HepG2 (cell line): ENCODE measurements at regions not wholly inside any gene's neighbourhood (a gene's known extent, or its start where the extent isn't known, plus 50 kb on each side); places are given as distances from the start of the nearest gene placed in this dataset.

Experiments used
- ATAC-seq: fragments of 200-7000 bp; cut with Tn5 transposase; 3 replicates; pipeline ENCODE4 v1.9.1; 2020; ENCODE audit warnings: mild to moderate bottlenecking, moderate library complexity
- BruUV-seq: library from RNA; stranded (reverse); fragments of 400-500 nt; replicated peaks from 2 replicates; lab custom pipeline; 2021; lab: Mats Ljungman, UMichigan
- CTCF ChIA-PET: fragments of 300-600 bp; formaldehyde crosslinking; extraction: SDS; loops from one replicate; lab custom pipeline; 2021; ENCODE audit warnings: low total read pairs, inconsistent platforms, low intra/inter-chr PET ratio; lab: Yijun Ruan, JAX
- POLR2A ChIA-PET: fragments of 350-600 bp; sonication (Branson Sonifier 250); formaldehyde crosslinking; loops from one replicate; lab custom pipeline; 2020; ENCODE audit warnings: antibody characterized with exemption, inconsistent platforms; lab: Yijun Ruan, JAX
- DNase-seq: peaks from one replicate; pipeline ENCODE4 v3.0.0-alpha.2; 2015; ENCODE audit warnings: low spot score
- FAIRE-seq: peaks from 3 replicates; lab custom pipeline; 2011; peaks lifted over from hg19 to GRCh38; lab: Jason Lieb, UNC
- H2AFZ ChIP-seq: one replicate; pipeline ENCODE4 v1.6.1; 2011; ENCODE audit warnings: low read length, inconsistent platforms
- H3K27ac ChIP-seq: fragments of 300-600 bp; 3 replicates; pipeline ENCODE4 v1.8.0; 2011; ENCODE audit warnings: mixed run types, mild to moderate bottlenecking, mixed read lengths, low read length, inconsistent platforms; ENCODE audit not compliant: insufficient read depth; ENCODE audit errors: extremely low read length
- H3K27me3 ChIP-seq, 2 experiments: fragments of 200-600 bp in 1 of 2; 2 replicates in 1 of 2; 3 replicates in 1 of 2; pipeline versions ENCODE4 v1.6.0 to v1.8.0; 2011; ENCODE audit warnings: low read length in 2 of 2, mild to moderate bottlenecking in 2 of 2, moderate library complexity in 2 of 2, inconsistent platforms in 1 of 2; ENCODE audit not compliant: insufficient read depth in 2 of 2, control insufficient read depth in 1 of 2
- H3K36me3 ChIP-seq, 2 experiments: fragments of 200-600 bp in 1 of 2; replicated peaks in 1 of 2; 2 replicates in 1 of 2; 3 replicates in 1 of 2; pipeline versions ENCODE4 v1.5.1 to v1.8.0; 2011; ENCODE audit warnings: low read length in 2 of 2, inconsistent platforms in 1 of 2; ENCODE audit not compliant: insufficient read depth in 2 of 2, control insufficient read depth in 1 of 2
- H3K4me1 ChIP-seq: 2 replicates; pipeline ENCODE4 v1.5.1; 2012; ENCODE audit warnings: low read length, inconsistent platforms; ENCODE audit not compliant: insufficient read depth
- H3K4me2 ChIP-seq: 2 replicates; pipeline ENCODE4 v1.6.0; 2011; ENCODE audit warnings: low read depth, low read length, inconsistent platforms
- H3K4me3 ChIP-seq, 3 experiments: fragments of 200-600 bp in 1 of 3; sonication (generic), shearing (Covaris generic) in 1 of 3; replicated peaks in 1 of 3; 2 replicates each; pipeline ENCODE4 v1.5.1; 2011 to 2016; ENCODE audit warnings: low read length in 3 of 3, inconsistent platforms in 2 of 3, low read depth in 2 of 3, mild to moderate bottlenecking in 2 of 3, control low read depth in 1 of 3, mixed read lengths in 1 of 3; ENCODE audit not compliant: insufficient read depth in 1 of 3
- H3K79me2 ChIP-seq: one replicate; pipeline ENCODE4 v1.6.1; 2011; ENCODE audit warnings: low read length, inconsistent platforms; ENCODE audit not compliant: insufficient read depth
- H3K9ac ChIP-seq: 2 replicates; pipeline ENCODE4 v1.6.0; 2011; ENCODE audit warnings: mild to moderate bottlenecking, low read depth, low read length, inconsistent platforms; ENCODE audit not compliant: insufficient read depth
- H3K9me3 ChIP-seq: 2 replicates; pipeline ENCODE4 v1.5.1; 2012; ENCODE audit warnings: mild to moderate bottlenecking, low read length
- H4K20me1 ChIP-seq: 2 replicates; pipeline ENCODE4 v1.6.0; 2011; ENCODE audit warnings: inconsistent platforms, mild to moderate bottlenecking, low read length, moderate library complexity; ENCODE audit not compliant: insufficient read depth
- ATF7 ChIP-seq, 2 experiments: fragments of 450-650 bp in 1 of 2; sonication (generic) in 1 of 2; formaldehyde crosslinking in 1 of 2; IDR thresholded peaks; 2 replicates each; pipeline versions ENCODE4 v1.4.0 to v1.6.1; 2016 to 2020; ENCODE audit warnings: antibody characterized with exemption in 1 of 2, mild to moderate bottlenecking in 1 of 2, missing genetic modification reagents in 1 of 2
- CERS6 ChIP-seq: sonication (generic); formaldehyde crosslinking; IDR thresholded peaks from 2 replicates; pipeline ENCODE4 v1.5.0; 2020; ENCODE audit warnings: missing genetic modification reagents
- CREB1 ChIP-seq, 2 experiments: fragments of 450-650 bp in 1 of 2; IDR thresholded peaks; 2 replicates each; pipeline ENCODE4 v1.6.1; 2016 to 2017; ENCODE audit warnings: control low read depth in 1 of 2, mild to moderate bottlenecking in 1 of 2, missing compliant biosample characterization in 1 of 2, missing genetic modification characterization in 1 of 2
- GZF1 ChIP-seq: sonication (generic); formaldehyde crosslinking; IDR thresholded peaks from 2 replicates; pipeline ENCODE4 v1.5.1; 2020; ENCODE audit warnings: mild to moderate bottlenecking, missing genetic modification reagents
- KLF12 ChIP-seq: sonication (generic); formaldehyde crosslinking; IDR thresholded peaks from 2 replicates; pipeline ENCODE4 v1.4.0; 2020; ENCODE audit warnings: missing genetic modification reagents, borderline replicate concordance
- PRDM10 ChIP-seq: sonication (generic); formaldehyde crosslinking; IDR thresholded peaks from 2 replicates; pipeline ENCODE4 v1.4.0; 2020; ENCODE audit warnings: low read depth, missing genetic modification reagents
- SMAD9 ChIP-seq: sonication (generic); formaldehyde crosslinking; IDR thresholded peaks from 2 replicates; pipeline ENCODE4 v1.5.1; 2020; ENCODE audit warnings: mild to moderate bottlenecking, missing genetic modification reagents
- TIGD3 ChIP-seq: sonication (generic); formaldehyde crosslinking; IDR thresholded peaks from 2 replicates; pipeline ENCODE4 v1.5.1; 2020; ENCODE audit warnings: mild to moderate bottlenecking, missing genetic modification reagents, borderline replicate concordance
- TRAFD1 ChIP-seq: sonication (generic); formaldehyde crosslinking; IDR thresholded peaks from 2 replicates; pipeline ENCODE4 v1.5.1; 2020; ENCODE audit warnings: missing genetic modification reagents, mild to moderate bottlenecking, borderline replicate concordance
- ZNF230 ChIP-seq: sonication (generic); formaldehyde crosslinking; IDR thresholded peaks from 2 replicates; pipeline ENCODE4 v1.4.0; 2020; ENCODE audit warnings: mild to moderate bottlenecking, missing genetic modification reagents
- ZNF282 ChIP-seq: fragments of 450-650 bp; IDR thresholded peaks from 2 replicates; pipeline ENCODE4 v1.6.1; 2018; ENCODE audit not compliant: partially characterized antibody
- ZNF713 ChIP-seq: sonication (generic); formaldehyde crosslinking; IDR thresholded peaks from 2 replicates; pipeline ENCODE4 v1.4.0; 2020; ENCODE audit warnings: mild to moderate bottlenecking, missing genetic modification reagents
- ZNF749 ChIP-seq: sonication (generic); formaldehyde crosslinking; IDR thresholded peaks from 2 replicates; pipeline ENCODE4 v1.8.0; 2022; ENCODE audit warnings: mild to moderate bottlenecking, missing genetic modification reagents, moderate library complexity, borderline replicate concordance
- WGBS: methylation state at CpG from one replicate; pipeline ENCODE4 v1.1.6; 2017; ENCODE audit warnings: low lambda C conversion rate; 5-methylcytosine and 5-hydroxymethylcytosine counted together
- in situ Hi-C: cut with HindIII; loops from 2 replicates; pipeline ENCODE4 v1.10.0; 2017; ENCODE audit warnings: low pct_unique_long_range_greater_than_20kb; ENCODE audit not compliant: extremely low pct_ligation_motif_present
- intact Hi-C: fragments of 100-400 bp; cut with micrococcal nuclease; formaldehyde crosslinking; loops from one replicate; pipeline ENCODE4 v1.10.0; 2022; ENCODE audit not compliant: unreplicated experiment

GRCh38 chr1:58899587-58900271 lies 115.9 kb upstream of the JUN start:
- ATAC-seq (no peak), DNase-seq (no peak), FAIRE-seq (no peak)
- H3K9me3 ChIP-seq: no peaks in the 10 kb centered on the region
- no peaks in the 10 kb centered on the region for H3K79me2 ChIP-seq
- WGBS: 96% methylated on average over 11 of the region's 11 CpGs
- peak overlapping the region; percentile 52; the same call in 1 of the 2 replicates for H3K4me2 ChIP-seq
- POLR2A ChIA-PET: interaction anchor here (1.0 to 4.5 kb wide), 4 partner anchors 16 to 116 kb away, joined by 3 to 38 read pairs (median 14); partner anchors contain the start of gene JUN
- H3K4me1 ChIP-seq: peaks cover 94% of the 10 kb centered on the region
- BruUV-seq: no TSS peak
- H3K36me3 ChIP-seq: no peaks in the 10 kb centered on the region
- peak overlapping the region; percentile 80 for H3K27ac ChIP-seq
- H2AFZ ChIP-seq: no peak overlapping the region
- no peak overlapping the region for H3K4me3 ChIP-seq
- H3K27me3 ChIP-seq: no peaks in the 10 kb centered on the region
- H3K9ac ChIP-seq: peak overlapping the region; percentile 44
- intact Hi-C loops (loop anchor here (1.0 to 10.0 kb wide), 3 partner anchors 14 to 155 kb away; partner anchors contain the start of gene JUN), in situ Hi-C loops (no loop called here)
- CTCF ChIA-PET: no interaction called here
- no peaks in the 10 kb centered on the region for H4K20me1 ChIP-seq
- no peak for TF ChIP-seq SMAD9 (CRISPR knock-in tag)
- 0 out of 2 replicates have a peak, but pooled peaks have one; percentile 7 for TF ChIP-seq GZF1 (CRISPR knock-in tag)
- no peak for TF ChIP-seq PRDM10 (CRISPR knock-in tag)
- 0 out of 2 replicates have a peak, but pooled peaks have one; percentile 46 for TF ChIP-seq TRAFD1
- TF ChIP-seq CERS6: no peak
- TF ChIP-seq KLF12: no peak
- TF ChIP-seq CREB1 (IDR thresholded peaks at IDR 0.05): no peak
- TF ChIP-seq CREB1 (CRISPR knock-in tag; IDR thresholded peaks at IDR 0.05): no peak
- TF ChIP-seq ATF7 (IDR thresholded peaks at IDR 0.05): no peak
- TF ChIP-seq ATF7 (CRISPR knock-in tag; IDR thresholded peaks at IDR 0.05): no peak
- 0 out of 2 replicates have a peak, but pooled peaks have one; percentile 2 for TF ChIP-seq ZNF713
- no peak for TF ChIP-seq ZNF230 (CRISPR knock-in tag)
- TF ChIP-seq ZNF282: no peak
- no peak for TF ChIP-seq TIGD3
- TF ChIP-seq ZNF749 (CRISPR knock-in tag): no peak
